NCI-H146 treated with DMSO at 0.1 percent for 48 hours (cell line): ENCODE measurements at regions not wholly inside any gene's neighbourhood (a gene's known extent, or its start where the extent isn't known, plus 50 kb on each side); places are given as distances from the start of the nearest gene placed in this dataset.

Experiments
- DNase-seq: peaks from one replicate; lab custom pipeline; 2025; ENCODE audit not compliant: unreplicated experiment; lab: John Stamatoyannopoulos, UW

DNA sequence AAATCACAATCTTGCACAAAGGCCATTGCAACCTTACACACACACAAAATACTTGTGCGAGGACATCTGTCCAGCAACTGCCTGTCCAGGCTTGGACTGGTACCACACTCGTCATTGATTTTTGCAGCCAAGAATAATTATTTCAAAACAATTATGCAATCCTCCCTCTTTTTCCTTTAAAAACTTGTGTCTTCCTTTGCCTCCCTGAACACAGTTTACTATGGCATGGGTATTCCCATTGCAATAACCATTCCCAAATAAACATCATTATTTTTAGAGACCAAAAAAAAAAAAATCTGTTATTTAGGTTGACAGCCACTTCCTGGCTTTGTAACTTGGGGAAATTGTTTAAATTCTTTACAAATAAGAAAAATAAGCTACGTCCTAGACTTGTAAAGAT, 54.0 kb downstream of the C11orf91 start:
- no peak for DNase-seq

DNA sequence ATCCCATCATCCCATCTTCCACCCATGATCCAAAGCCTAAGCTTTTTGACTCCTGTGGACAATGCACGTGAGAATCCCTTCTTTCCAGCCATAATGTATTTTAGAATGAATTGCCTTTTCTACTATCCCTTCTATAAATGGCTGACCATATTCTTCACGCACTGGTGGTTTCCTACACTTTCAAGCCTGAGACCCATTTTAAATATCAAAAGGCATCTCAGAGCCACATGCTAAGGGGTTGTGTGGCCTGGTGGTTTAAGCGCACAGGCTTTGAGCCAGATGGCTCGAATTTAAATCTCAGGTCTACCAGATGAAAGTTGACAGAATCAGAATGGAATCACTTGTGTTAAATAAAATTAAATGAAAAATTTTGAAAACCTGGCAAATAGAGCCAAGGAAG, 54.5 kb downstream of the C11orf91 start:
- no peak for DNase-seq

DNA sequence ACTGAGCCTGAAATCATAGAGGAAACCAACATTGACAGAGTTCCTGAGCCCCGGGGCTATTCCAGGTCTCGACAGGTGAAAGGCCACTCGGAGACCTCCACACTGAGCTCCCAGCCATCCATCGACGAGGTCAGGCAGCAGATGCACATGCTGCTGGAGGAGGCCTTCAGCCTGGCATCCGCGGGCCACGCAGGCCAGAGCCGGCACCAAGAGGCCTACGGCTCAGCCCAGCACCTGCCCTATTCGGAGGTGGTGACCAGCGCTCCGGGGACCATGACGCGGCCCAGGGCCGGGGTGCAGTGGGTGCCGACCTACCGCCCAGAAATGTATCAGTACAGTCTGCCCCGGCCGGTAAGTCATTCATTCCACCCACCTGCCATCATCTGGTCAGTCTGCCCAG, 54.9 kb downstream of the C11orf91 start:
- peak; percentile 92 for DNase-seq

DNA sequence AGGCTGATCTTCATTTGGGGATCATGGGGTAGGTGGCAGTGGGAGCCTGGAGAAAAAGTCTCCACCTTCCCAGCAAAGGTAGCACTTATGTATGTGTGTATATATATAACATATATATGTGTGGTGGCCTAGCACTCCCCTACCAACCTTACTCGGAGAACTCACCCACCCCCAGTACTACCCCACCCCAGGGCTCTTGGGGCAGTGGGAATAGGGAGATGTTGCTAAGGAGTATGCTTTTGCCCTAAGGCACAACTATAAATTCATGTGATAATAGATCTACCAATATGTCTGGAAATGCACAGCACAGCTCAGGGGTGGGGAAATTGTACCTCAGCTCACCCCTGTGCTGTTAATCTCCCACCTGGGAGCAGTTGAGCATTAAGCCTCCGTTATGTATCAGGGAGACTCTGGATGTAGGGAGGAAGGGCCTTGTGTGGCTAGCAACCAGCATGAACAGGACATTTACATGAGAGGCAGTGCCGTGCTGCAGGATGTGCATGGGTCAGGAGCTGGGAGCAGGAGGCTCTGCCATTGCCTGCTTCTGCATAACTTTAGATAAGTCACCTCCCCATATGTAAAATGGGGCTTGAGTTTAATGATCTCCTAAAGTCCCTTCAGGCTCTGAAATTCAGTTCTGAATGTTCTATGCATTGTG, 57.3 kb downstream of the C11orf91 start:
- no peak for DNase-seq

DNA sequence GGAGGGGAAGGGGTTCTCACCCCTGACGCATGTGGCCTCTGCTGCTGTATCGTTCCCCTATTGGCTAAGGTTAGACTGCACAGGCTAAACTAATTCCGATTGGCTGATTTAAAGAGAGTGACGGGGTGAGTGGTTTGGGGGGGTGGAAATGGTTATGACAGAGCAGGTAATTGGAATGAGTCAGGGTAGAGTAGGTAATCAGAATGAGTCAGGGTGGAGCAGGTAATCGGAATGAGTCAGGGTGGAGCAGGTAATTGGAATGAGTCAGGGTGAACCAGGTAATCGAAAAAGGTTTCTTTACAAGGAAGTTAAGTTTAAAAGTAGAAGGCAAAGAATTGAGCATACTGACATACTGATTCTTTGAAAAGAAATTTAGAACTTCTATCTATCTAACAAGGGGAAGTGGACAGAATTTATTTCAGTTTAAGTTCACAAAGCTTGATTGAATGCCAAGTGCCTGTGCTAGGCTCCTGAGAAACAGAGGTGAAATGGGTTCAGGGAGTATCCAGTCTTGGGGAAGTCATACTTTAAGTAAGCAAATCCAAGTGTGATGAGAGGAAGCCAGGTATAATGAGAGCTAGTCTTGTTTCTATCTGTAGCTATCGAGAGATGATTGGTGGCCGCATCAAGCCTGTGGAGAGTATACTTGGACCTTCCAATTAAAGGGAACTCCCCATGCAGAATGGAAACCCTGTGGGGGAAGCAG, 58.0 kb downstream of the C11orf91 start:
- DNase-seq = no peak

DNA sequence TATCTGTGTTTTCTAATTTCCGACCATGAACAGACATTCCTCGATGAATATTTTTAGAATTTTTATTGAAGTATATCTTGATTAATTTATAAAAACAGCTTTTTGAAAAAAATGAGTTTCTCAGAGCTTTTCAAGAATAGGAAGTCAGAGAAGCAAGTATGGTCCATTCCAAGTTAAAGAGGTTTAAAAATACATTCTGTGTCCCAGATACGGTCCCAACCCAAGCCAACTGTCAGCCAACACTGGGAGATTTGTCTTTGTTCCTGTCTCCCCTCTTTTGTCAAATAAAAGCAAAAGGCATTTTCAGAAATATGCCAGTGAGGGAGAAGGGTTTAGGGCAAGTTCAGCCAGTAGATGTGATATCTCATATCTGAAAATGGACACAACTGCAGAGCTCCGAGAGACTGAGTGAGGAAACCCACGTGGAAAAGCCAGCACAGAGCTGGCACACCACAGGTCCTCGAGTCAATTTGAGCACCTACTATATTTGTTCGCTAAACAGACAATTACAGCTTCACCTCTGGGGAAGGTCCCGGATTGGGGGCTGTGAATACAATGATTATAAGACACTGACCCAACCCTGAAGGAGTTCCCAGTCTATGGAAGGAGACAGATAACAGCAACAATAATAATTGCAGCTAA, 59.8 kb downstream of the C11orf91 start:
- no peak for DNase-seq

DNA sequence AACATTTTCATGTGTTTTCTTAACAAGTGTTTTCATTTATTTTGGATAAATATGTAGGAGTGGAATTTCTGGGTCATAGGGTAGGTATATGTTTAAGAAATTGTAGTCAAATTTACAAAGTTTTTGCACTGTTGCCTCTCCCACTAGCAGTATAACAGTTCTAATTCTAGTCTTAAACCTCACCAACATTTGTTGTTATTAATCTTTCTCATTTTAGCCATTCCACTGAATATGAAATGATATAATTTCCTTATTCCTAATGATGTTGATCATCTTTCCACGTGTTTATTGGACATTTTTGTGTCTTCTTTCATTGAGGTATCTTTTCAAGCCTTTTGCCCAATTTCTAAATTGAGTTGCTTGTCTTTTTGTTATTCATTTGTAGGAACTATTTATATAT, 62.0 kb downstream of the C11orf91 start:
- no peak for DNase-seq

DNA sequence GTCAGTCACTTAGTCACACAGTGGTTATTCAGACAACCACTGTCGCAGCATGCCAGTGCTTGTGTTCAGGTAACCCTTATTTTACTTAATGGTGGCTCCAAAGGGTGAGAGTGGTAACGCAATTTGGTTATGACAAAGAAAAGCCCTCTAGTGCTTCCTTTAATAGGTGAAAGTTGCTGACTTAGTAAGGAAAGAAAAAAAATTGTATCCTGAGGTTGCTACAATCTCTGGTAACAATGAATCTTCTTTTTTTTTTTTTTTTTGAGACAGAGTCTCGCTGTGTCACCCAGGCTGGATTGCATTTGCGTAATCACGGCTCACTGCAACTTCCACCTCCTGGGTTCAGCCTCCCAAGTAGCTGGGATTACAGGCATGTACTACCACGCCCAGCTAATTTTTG, 64.5 kb downstream of the C11orf91 start:
- no peak for DNase-seq

DNA sequence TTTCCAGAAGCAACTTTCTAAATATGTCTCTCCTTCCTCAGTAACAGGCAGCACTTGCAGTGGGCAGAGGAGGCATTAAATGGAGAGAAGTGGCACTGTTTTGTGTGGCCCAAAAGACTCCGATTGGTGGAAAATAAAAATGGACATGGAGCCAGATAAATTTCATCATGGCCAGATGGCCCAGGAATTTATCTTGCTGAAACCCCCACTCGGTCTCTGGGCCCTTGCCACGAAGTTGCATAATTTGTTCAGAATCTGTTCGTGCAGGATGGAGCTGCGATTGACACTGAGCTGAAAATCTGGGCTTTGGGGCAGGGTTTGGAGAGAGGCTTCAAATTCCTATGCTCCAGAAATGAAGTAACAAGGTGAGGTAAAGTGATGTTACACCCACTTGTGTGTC, 65.5 kb downstream of the C11orf91 start:
- DNase-seq = no peak

DNA sequence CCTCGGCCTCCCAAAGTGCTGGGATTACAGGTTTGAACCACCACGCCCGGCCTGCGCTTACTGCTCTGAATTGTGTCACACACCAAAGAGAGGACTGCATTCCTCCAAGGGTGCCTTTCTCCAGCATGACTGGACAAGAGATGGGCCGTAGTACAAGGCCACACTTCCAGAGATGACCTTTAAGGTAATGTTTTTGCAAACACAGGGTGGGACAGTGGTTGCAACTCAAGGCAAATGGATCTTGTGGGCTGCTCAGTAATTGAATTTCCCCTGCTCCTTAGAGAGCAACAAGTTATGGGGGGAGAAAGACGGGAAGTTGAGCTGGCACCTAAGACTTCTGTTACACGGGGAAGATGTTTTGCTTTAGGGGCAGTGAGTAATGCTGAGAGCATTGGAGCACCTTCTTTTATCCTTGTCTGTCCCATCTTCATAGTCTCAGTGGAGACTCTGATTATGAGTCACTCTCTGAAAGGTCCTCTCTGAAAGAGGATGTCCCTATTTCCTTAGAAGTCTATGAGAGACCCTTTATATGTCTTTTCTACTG, 66.3 kb downstream of the C11orf91 start:
- DNase-seq = no peak

DNA sequence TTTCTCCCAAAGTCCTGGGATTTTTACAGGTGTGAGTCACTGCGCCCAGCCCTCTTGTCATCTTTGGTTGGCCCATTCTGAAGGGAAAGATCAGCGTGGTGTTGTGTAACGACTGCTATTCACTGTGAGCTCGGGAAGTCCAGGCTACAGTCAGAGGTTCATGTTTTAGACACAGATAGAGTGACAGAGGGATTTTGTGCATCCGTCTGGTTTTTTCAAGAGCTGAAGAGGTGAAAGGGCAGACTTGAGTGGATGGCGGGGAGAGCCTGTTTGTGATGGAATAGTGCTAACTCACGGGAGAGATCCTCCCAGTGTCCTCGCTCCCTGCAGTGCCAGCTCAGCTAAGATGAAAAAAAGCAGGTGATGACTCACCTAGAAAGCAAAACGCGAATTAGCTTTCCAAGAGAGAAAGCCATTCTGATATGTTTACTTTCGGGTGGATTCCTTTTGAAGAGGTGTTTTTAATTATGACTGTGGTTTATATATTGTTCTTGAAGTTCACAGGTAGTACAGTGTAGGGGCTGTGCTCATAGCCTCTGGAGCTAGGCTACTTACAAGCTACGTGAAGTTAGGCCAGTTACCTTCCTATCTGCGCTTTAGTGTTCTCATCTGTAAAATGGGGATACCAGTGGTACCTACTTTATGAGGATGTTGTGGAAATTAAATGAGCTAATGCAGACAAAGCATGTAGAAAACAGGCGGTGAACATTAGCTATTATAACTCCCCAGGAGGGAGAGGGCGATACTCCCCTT, 67.2 kb downstream of the C11orf91 start:
- peak; percentile 87 for DNase-seq

DNA sequence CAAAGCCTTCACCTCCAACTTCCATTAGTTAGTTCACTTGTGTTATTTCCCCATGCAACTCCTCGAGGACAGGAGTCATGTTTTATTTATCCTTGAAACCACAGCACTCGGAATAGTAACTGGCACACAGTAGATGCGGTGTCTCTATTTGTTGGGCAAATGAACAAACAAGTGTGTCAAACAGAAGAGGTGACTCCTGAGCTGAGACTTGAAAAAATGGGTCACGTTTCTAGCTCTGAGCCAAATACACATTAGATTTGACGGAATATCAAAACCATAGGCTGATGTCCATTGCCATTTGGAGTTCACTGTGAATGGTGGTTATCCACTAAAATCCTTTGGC, 68.9 kb downstream of the C11orf91 start:
- DNase-seq = no peak

DNA sequence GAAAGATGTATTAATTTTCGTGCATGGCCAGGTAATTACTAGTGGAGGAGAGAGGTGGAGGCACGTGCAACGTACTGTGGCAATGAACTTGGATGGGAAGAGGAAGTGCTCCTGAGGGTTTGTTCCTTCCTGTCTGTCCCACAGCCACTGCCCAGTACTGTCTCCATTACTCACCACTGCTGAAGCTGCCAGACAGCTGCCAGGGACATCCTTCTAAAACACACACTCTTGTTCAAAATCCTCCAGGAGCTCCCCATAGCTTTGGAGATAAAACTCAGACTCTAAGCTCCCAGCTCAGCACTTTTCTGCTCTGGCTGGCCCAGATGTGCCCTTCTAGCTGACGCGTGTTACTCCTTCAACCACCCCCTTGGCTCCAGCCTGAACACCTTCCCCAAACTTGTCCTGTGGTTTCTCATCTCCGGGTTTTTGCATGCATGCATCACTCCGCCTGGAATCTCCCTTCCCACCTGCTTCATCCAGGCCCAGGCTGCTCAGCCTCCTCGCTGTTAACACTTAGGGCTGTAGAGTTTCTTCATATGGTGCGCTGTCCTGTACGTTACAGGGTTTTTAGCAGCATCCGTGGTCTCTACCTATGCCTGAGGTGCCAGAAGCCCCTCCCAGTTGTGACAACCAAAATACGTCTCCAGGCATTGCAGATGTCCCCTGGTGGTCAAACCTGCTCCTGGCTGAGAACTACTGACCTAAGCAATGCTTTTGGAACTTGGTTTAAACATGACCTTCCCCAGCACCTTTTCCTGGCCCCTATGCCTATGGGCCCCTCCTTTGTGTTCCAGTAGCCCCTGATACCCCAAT, 69.5 kb downstream of the C11orf91 start:
- DNase-seq = no peak

DNA sequence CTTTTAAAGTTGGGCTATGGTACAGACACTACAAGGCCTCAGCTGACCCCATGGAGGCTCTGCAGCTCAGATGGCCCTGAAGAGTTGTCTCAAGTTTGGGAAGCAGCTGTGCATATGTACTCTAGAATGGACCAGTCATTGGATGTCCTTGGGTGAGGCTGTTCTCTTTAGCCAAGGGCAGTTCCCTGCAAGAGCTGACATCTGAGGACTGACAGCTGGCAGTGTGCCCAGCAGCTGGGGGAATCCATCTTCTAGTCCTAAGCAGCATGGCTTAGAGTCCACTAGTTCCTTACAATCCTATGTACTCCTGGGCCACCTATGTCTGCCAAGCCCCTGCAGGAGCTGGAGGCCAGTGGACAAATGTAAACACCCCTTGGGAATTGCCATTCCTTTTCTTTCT, 76.5 kb downstream of the C11orf91 start:
- no peak for DNase-seq

DNA sequence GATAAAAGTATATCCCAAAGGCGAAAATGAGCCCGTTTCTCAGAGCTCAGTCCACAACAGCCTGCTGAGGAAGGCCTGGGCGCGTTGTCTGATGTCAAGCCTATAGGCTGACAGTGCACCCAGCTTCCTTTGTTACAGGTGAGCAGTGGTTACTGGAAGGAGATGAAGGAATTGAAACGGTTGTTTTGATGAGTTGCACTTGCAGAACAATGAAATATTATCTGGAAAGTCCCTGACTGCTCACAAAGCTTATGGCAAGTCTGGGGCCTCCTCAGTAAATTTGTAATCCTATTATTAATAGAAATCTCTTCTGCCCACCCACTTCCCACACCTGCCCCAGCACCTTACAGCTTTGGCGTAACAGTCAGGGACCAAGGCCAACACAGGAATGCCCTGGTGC, 77.8 kb downstream of the C11orf91 start:
- no peak for DNase-seq

DNA sequence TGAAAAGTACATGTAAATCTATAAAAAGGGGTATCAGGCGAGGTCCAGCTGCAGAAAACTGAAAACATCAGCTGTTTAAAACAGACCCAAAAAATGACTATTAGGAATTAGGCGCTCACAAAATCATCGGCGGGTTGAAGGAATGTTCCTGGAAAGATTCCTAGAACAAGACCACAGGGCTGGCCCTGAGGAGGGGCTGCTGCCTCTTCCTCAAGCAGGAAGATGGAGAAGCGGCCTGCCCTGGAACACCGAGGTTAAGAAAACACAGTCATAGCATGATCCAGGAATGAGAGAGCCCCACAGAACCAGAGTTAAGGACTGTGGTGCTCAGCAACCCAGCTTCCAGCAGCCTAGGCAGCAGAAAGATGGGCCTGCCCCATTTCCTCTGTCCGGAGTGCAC, 78.4 kb downstream of the C11orf91 start:
- no peak for DNase-seq

DNA sequence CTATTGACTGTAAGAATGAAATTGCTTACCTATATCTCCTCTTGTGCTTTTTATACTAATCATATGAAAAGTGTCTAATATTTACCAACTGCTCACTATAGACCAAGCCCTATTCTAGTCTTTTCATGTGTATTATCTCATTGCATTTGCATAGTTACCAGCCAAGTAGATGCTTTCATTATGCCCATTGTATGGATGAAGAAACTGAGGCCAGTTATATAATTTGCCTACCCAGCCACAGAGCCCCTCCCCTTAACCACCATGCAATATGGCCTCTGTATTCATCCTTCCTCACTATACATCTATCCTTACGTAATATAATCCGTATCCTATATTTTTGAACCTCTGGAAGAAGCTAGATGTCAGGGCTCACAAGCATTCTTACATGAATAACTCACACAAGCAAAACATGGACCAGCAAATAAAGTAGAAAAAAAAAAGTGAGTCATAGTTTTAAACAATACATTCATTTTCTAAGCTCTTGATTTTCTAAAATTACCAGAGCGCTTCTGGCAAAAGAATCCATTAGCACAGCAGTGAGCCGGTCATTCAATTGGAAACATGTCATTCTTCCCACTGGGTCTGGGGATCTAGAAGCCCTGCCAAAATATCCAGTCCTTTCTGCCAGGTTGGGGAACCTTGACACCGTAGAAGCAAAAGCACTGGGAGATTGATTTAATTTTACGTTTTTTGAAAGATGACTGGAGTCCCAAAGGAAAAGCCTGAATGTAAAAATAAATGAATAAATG, 80.0 kb downstream of the C11orf91 start:
- peak; percentile 25 for DNase-seq

DNA sequence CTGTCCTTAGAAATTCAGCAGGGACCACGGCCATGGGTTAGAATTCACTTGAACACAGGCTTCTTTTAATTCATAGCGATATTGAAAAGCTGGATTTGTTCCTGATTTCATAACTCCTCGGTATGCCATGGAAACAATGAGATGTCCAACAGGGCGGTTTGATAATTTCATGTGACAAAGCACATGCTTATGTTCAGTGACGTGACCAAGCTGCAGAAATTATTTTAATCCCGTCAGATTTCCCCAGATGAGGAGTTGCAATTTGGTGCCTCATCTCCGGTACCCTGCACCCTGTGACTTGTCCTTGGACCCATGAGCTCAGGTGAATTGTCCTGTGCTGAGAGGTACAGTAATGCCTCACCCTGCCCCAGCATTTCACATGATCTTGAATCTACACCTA, 81.7 kb downstream of the C11orf91 start:
- DNase-seq = no peak

DNA sequence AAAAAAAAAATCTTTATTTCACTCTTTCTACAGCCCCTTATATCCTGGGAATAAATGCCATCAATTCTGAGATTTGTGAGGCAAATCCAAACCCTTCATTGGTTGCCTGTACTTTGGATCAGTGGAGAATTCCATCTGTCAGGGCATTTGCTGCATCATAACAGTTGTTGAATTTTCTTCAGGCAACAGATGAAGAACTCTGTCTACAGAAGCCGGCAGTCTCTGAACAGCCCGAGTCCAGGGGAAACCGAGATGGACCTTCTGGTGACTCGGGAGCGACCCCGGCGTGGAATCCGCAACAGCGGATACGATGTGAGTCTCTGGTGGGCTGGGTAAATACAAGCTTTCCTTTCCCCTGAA, 82.3 kb downstream of the C11orf91 start:
- DNase-seq = no peak

DNA sequence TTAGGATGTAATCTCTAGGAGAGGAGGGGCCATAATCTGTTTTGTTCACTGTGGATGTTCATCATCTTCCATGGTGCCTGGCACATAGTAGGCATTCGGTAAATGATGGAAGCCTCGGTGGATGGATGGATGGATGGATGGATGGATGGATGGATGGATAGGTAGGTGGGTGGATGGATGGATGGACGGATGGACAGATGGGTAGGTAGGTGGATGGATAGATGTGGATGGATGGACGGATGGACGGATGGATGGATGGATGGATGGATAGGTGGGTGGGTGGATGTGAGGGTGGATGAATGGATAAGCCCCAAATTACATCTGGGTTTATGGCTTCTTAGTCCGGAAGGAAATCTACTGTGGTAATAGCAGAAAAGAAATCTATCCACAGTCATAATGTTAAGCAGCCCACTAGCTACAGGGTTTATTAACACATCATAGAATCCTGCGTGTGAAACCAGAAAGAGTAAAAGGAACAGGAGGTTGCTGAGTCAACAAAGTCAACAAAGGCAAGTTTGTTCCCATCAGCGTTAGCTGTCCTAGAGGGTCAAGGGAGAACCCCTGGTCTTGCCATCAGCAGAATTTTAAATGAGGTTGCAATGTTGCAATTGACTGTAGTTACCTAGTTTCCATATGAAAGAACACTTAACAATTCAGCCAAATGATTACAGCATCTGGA, 82.8 kb downstream of the C11orf91 start:
- DNase-seq = no peak
